Mesothelial cell of epicardium (in vitro differentiated cells): ENCODE measurements at regions not wholly inside any gene's neighbourhood (a gene's known extent, or its start where the extent isn't known, plus 50 kb on each side); places are given as distances from the start of the nearest gene placed in this dataset.

Source experiments
- DNase-seq, 2 experiments: peaks; one replicate each; pipeline ENCODE4 v3.0.0; 2021; ENCODE audit warnings: low spot score in 2 of 2; ENCODE audit not compliant: unreplicated experiment in 2 of 2
- H3K27ac Mint-ChIP-seq: 2 replicates; pipeline ENCODE4 v1.8.0; 2021; ENCODE audit warnings: mixed read lengths
- H3K27me3 Mint-ChIP-seq: 2 replicates; pipeline ENCODE4 v1.8.0; 2021; ENCODE audit warnings: low read depth, mixed read lengths
- H3K36me3 Mint-ChIP-seq: 2 replicates; pipeline ENCODE4 v1.8.0; 2021; ENCODE audit warnings: mixed read lengths
- H3K4me1 Mint-ChIP-seq: 2 replicates; pipeline ENCODE4 v1.8.0; 2021; ENCODE audit warnings: mixed read lengths
- H3K4me3 Mint-ChIP-seq: 2 replicates; pipeline ENCODE4 v1.8.0; 2021; ENCODE audit warnings: mild to moderate bottlenecking, moderate library complexity, mixed read lengths
- H3K9me3 Mint-ChIP-seq: 2 replicates; pipeline ENCODE4 v1.8.0; 2021; ENCODE audit warnings: mixed read lengths
- TF ChIP-seq, protein P1 (sequence below): fragments of 200-600 bp; sonication (generic); IDR thresholded peaks from one replicate; pipeline ENCODE4 v1.5.0; 2021; ENCODE audit warnings: antibody characterized with exemption; ENCODE audit not compliant: unreplicated experiment

DNA sequence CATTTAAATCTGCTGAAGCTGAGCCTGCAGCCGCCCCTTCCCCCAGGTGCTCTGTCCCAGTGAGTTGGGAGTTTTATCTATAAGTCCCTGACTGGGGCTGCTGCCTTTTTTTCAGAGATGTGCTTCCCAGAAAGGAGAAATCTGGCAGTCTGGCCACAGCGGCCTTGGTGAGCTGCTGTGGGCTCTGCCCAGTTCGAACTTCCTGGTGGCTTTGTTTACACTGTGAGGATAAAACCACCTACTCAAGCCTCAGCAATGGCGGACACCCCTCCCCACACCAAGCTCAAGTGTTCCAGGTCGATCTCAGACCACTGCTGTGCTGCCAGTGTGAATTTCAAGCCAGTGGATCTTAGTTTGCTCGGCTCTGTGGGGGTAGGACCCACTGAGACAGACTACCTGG, 97.3 kb downstream of the ACAA2 start:
- Mint-ChIP-seq H3K36me3 (no peaks in the 10 kb centered on the region), H3K27ac (no peak overlapping the region), H3K9me3 (peaks cover 27% of the 10 kb centered on the region), H3K4me1 (no peaks in the 10 kb centered on the region), H3K4me3 (no peak overlapping the region), H3K27me3 (peaks cover 4% of the 10 kb centered on the region)
- no peak for DNase-seq
- TF ChIP-seq, protein P1, sequence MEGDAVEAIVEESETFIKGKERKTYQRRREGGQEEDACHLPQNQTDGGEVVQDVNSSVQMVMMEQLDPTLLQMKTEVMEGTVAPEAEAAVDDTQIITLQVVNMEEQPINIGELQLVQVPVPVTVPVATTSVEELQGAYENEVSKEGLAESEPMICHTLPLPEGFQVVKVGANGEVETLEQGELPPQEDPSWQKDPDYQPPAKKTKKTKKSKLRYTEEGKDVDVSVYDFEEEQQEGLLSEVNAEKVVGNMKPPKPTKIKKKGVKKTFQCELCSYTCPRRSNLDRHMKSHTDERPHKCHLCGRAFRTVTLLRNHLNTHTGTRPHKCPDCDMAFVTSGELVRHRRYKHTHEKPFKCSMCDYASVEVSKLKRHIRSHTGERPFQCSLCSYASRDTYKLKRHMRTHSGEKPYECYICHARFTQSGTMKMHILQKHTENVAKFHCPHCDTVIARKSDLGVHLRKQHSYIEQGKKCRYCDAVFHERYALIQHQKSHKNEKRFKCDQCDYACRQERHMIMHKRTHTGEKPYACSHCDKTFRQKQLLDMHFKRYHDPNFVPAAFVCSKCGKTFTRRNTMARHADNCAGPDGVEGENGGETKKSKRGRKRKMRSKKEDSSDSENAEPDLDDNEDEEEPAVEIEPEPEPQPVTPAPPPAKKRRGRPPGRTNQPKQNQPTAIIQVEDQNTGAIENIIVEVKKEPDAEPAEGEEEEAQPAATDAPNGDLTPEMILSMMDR = no peak

DNA sequence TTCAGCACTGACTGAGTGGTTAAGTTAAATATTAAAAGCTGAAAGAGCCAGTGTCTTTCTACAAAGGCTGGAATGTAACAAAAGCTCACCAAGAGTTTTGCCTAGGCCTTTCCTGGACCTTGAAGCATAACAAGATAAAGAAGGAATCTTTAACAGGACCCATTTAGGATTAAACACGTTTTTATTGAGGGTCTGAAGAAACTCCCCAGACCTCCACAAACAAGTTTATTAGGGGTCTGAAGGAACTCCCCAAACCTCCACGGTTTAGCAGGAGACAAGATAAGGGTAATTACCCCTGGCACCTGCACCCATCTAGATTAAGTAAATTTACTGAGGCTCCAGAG, 104.0 kb downstream of the ACAA2 start:
- no peak overlapping the region for H3K27ac Mint-ChIP-seq
- peaks cover 4% of the 10 kb centered on the region for H3K27me3 Mint-ChIP-seq
- no peaks in the 10 kb centered on the region for H3K36me3 Mint-ChIP-seq
- no peak overlapping the region for H3K4me3 Mint-ChIP-seq
- peaks cover 20% of the 10 kb centered on the region for H3K9me3 Mint-ChIP-seq
- TF ChIP-seq, protein P1 = no peak
- H3K4me1 Mint-ChIP-seq = peaks cover 12% of the 10 kb centered on the region
- no peak for DNase-seq

GRCh38 chr18:49708662-49709346, 104.5 kb downstream of the ACAA2 start:
- H3K36me3 Mint-ChIP-seq = no peaks in the 10 kb centered on the region
- no peak overlapping the region for H3K27ac Mint-ChIP-seq
- peaks cover 17% of the 10 kb centered on the region for H3K4me1 Mint-ChIP-seq
- no peak overlapping the region for H3K4me3 Mint-ChIP-seq
- TF ChIP-seq, protein P1 = no peak
- H3K9me3 Mint-ChIP-seq = peaks cover 15% of the 10 kb centered on the region
- DNase-seq = no peak
- peaks cover 4% of the 10 kb centered on the region for H3K27me3 Mint-ChIP-seq

DNA sequence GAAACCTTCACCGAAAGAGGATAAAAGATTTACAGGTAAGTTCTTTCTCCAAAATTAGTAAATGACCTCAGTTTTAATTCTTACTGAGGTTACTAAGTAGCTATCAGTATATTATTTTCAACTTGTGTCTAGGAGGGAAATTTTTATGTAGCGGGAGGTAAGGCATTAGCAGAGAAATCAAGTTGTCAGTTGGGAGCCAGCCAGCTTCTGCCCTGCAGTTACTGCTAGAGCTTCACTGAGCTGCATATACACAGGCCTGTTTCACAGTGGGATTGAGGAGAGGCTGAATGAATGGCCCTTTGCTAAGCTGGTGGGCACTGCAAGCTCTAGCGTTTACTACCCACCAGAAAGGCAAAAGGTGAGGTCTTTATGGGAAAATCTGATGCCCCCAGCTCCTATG, 105.7 kb downstream of the ACAA2 start:
- no peak for DNase-seq
- Mint-ChIP-seq H3K9me3 (peaks cover 7% of the 10 kb centered on the region), H3K27ac (peak overlapping the region; percentile 80), H3K4me3 (no peak overlapping the region), H3K27me3 (peaks cover 4% of the 10 kb centered on the region), H3K36me3 (no peaks in the 10 kb centered on the region), H3K4me1 (peaks cover 19% of the 10 kb centered on the region)
- TF ChIP-seq, protein P1 = no peak

GRCh38 chr18:49704334-49704733, 109.0 kb downstream of the ACAA2 start:
- TF ChIP-seq, protein P1 = no peak
- Mint-ChIP-seq H3K36me3 (no peaks in the 10 kb centered on the region), H3K27ac (no peak overlapping the region), H3K4me1 (peaks cover 23% of the 10 kb centered on the region), H3K27me3 (no peaks in the 10 kb centered on the region), H3K9me3 (no peaks in the 10 kb centered on the region), H3K4me3 (no peak overlapping the region)
- no peak for DNase-seq

GRCh38 chr18:49701190-49701589, 112.1 kb downstream of the ACAA2 start:
- Mint-ChIP-seq H3K9me3 (no peaks in the 10 kb centered on the region), H3K36me3 (no peaks in the 10 kb centered on the region), H3K27ac (no peak overlapping the region), H3K4me1 (peaks cover 29% of the 10 kb centered on the region), H3K27me3 (no peaks in the 10 kb centered on the region), H3K4me3 (no peak overlapping the region)
- DNase-seq = no peak
- TF ChIP-seq, protein P1 = no peak
